K562 (cell line): ENCODE measurements at regions not wholly inside any gene's neighbourhood (a gene's known extent, or its start where the extent isn't known, plus 50 kb on each side); places are given as distances from the start of the nearest gene placed in this dataset.

Experiments used
- ATAC-seq: fragments of 200-7000 bp; cut with Tn5 transposase; 3 replicates; pipeline ENCODE4 v1.9.1; 2020; ENCODE audit warnings: moderate library complexity
- BruUV-seq: library from RNA; stranded (reverse); fragments of 400-500 nt; replicated peaks from 2 replicates; lab custom pipeline; 2021; lab: Mats Ljungman, UMichigan
- CTCF ChIA-PET: fragments of 300-600 bp; formaldehyde crosslinking; extraction: SDS; loops from one replicate; lab custom pipeline; 2021; ENCODE audit warnings: low intra/inter-chr PET ratio; lab: Yijun Ruan, JAX
- POLR2A ChIA-PET: fragments of 300-600, 350-650 bp; sonication (Branson Sonifier 250); formaldehyde crosslinking; extraction: SDS; loops from one replicate; lab custom pipeline; 2021; ENCODE audit warnings: antibody characterized with exemption, inconsistent platforms; lab: Yijun Ruan, JAX
- DNase-seq, 4 experiments: peaks; one replicate each; pipeline versions ENCODE4 v3.0.0 to v3.0.0-alpha.2; 2011 to 2018; ENCODE audit warnings: low spot score in 3 of 4, mixed read lengths in 3 of 4; ENCODE audit errors: extremely low read depth in 1 of 4
- FAIRE-seq: peaks from 2 replicates; lab custom pipeline; 2011; peaks lifted over from hg19 to GRCh38; lab: Jason Lieb, UNC
- H2AFZ ChIP-seq: 2 replicates; pipeline ENCODE4 v1.6.0; 2011; ENCODE audit warnings: low read depth, low read length, control low read depth, inconsistent platforms
- H3K27ac ChIP-seq: fragments of 200-600 bp; 3 replicates; pipeline ENCODE4 v1.8.0; 2011; ENCODE audit warnings: low read depth, mild to moderate bottlenecking, control low read depth, inconsistent platforms, low read length, moderate library complexity, mixed read lengths; ENCODE audit errors: extremely low read depth
- H3K27me3 ChIP-seq, 2 experiments: fragments of 300-600 bp in 1 of 2; 2 replicates in 1 of 2; 3 replicates in 1 of 2; pipeline versions ENCODE4 v1.6.0 to v1.8.0; 2011; ENCODE audit warnings: inconsistent platforms in 2 of 2, low read length in 2 of 2, mild to moderate bottlenecking in 1 of 2, mixed read lengths in 1 of 2, moderate library complexity in 1 of 2; ENCODE audit not compliant: control insufficient read depth in 2 of 2, insufficient read depth in 2 of 2
- H3K36me3 ChIP-seq: fragments of 300-600 bp; 3 replicates; pipeline ENCODE4 v1.8.0; 2011; ENCODE audit warnings: mild to moderate bottlenecking, low read length, inconsistent platforms; ENCODE audit not compliant: control insufficient read depth, insufficient read depth
- H3K4me1 ChIP-seq, 2 experiments: fragments of 200-600 bp in 1 of 2; replicated peaks in 1 of 2; 2 replicates in 1 of 2; 3 replicates in 1 of 2; pipeline versions ENCODE4 v1.5.1 to v1.8.0; 2011; ENCODE audit warnings: inconsistent platforms in 2 of 2, low read length in 2 of 2, mild to moderate bottlenecking in 1 of 2, mixed read lengths in 1 of 2, moderate library complexity in 1 of 2; ENCODE audit not compliant: control insufficient read depth in 2 of 2, insufficient read depth in 2 of 2
- H3K4me2 ChIP-seq: 2 replicates; pipeline ENCODE4 v1.6.1; 2011; ENCODE audit warnings: low read length, control low read depth, inconsistent platforms, mixed read lengths; ENCODE audit not compliant: insufficient read depth
- H3K4me3 ChIP-seq: fragments of 200-600 bp; sonication (generic), shearing (Covaris generic); 2 replicates; pipeline ENCODE4 v1.5.1; 2016; ENCODE audit warnings: control low read depth, inconsistent platforms
- H3K79me2 ChIP-seq: fragments of 200-600 bp; 3 replicates; pipeline ENCODE4 v1.8.0; 2011; ENCODE audit warnings: low read length, inconsistent platforms; ENCODE audit not compliant: control insufficient read depth, insufficient read depth
- H3K9ac ChIP-seq, 2 experiments: 2 replicates each; pipeline versions ENCODE4 v1.6.0 to v1.6.1; 2011; ENCODE audit warnings: low read depth in 2 of 2, low read length in 2 of 2, control low read depth in 1 of 2, inconsistent platforms in 1 of 2, mild to moderate bottlenecking in 1 of 2, mixed read lengths in 1 of 2; ENCODE audit not compliant: insufficient read depth in 1 of 2
- H3K9me1 ChIP-seq: one replicate; pipeline ENCODE4 v1.6.0; 2011; ENCODE audit warnings: inconsistent platforms, mild to moderate bottlenecking, low read length, moderate library complexity; ENCODE audit not compliant: control insufficient read depth, insufficient read depth
- H3K9me3 ChIP-seq: replicated peaks from 2 replicates; pipeline ENCODE4 v1.5.1; 2011; ENCODE audit warnings: low read depth, low read length, inconsistent platforms; ENCODE audit not compliant: control insufficient read depth, insufficient read depth
- H4K20me1 ChIP-seq: replicated peaks from 2 replicates; pipeline ENCODE4 v1.6.1; 2011; ENCODE audit warnings: low read length, inconsistent platforms, mixed read lengths; ENCODE audit not compliant: control insufficient read depth, insufficient read depth
- CBX5 ChIP-seq: IDR thresholded peaks from 2 replicates; pipeline ENCODE4 v1.6.1; 2014; ENCODE audit warnings: low read depth, borderline replicate concordance
- CCNT2 ChIP-seq: IDR thresholded peaks from 2 replicates; pipeline ENCODE4 v1.6.1; 2011; ENCODE audit warnings: borderline replicate concordance, low read depth, mild to moderate bottlenecking, moderate library complexity, mixed read lengths, low read length; ENCODE audit not compliant: insufficient read length; ENCODE audit errors: extremely low read depth
- PCBP1 ChIP-seq: fragments of 200-400 bp; formaldehyde crosslinking; IDR thresholded peaks from 2 replicates; pipeline ENCODE4 v1.6.1; 2018; ENCODE audit warnings: mild to moderate bottlenecking, low read depth, low read length; ENCODE audit not compliant: poor library complexity, severe bottlenecking
- SRSF1 ChIP-seq: fragments of 200-400 bp; formaldehyde crosslinking; IDR thresholded peaks from 2 replicates; pipeline ENCODE4 v1.6.1; 2017; ENCODE audit warnings: mild to moderate bottlenecking, low read depth, low read length, moderate library complexity
- ZNF282 ChIP-seq: sonication (generic); formaldehyde crosslinking; IDR thresholded peaks from 2 replicates; pipeline ENCODE4 v1.8.1; 2023; ENCODE audit warnings: missing genetic modification reagents
- WGBS: fragments of 100-300 bp; shearing (Covaris generic); methylation state at CpG from one replicate; pipeline ENCODE4 v1.1.6; 2016; ENCODE audit warnings: low coverage, mixed read lengths; ENCODE audit not compliant: insufficient coverage; ENCODE audit errors: missing lambda C conversion rate; 5-methylcytosine and 5-hydroxymethylcytosine counted together
- in situ Hi-C: fragments of 300-500 bp; cut with MboI; formaldehyde crosslinking; loops from 4 replicates; pipeline ENCODE4 v1.15.0; 2018; ENCODE audit warnings: inconsistent platforms, mixed read lengths
- intact Hi-C: fragments of 100-400 bp; cut with micrococcal nuclease; formaldehyde crosslinking; loops from 2 replicates; pipeline ENCODE4 v1.14.2; 2022
- TF ChIP-seq, protein P1 (sequence below): sonication (generic); formaldehyde crosslinking; IDR thresholded peaks from 2 replicates; pipeline ENCODE4 v1.8.0; 2022; ENCODE audit warnings: mild to moderate bottlenecking, missing genetic modification reagents

DNA sequence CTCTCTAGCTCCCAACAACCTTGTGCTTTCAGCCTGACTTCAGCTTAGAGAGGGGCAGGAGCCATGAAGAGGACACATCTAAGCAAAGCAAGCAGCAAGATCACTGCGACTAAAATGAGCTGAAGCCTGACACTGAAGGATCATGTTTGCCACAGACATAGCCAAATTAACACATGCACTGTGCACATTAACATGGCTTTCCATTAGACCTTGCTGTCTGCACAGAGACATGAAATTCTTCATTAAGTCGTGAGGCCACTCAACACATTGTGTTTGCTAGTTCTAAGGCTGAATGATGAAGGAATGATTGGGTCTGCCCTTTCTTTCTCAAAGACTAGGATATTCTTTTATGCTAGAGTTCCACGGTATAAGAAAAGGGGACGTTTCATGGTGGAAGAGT, 558.3 kb upstream of the PSMD7 start (continued):
- TF ChIP-seq, protein P1, sequence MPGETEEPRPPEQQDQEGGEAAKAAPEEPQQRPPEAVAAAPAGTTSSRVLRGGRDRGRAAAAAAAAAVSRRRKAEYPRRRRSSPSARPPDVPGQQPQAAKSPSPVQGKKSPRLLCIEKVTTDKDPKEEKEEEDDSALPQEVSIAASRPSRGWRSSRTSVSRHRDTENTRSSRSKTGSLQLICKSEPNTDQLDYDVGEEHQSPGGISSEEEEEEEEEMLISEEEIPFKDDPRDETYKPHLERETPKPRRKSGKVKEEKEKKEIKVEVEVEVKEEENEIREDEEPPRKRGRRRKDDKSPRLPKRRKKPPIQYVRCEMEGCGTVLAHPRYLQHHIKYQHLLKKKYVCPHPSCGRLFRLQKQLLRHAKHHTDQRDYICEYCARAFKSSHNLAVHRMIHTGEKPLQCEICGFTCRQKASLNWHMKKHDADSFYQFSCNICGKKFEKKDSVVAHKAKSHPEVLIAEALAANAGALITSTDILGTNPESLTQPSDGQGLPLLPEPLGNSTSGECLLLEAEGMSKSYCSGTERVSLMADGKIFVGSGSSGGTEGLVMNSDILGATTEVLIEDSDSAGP (CRISPR knock-in tag), result no peak
- no peak for TF ChIP-seq CCNT2
- no peak for TF ChIP-seq PCBP1
- no peak for TF ChIP-seq CBX5
- TF ChIP-seq, all 486 proteins: peak for 0

DNA sequence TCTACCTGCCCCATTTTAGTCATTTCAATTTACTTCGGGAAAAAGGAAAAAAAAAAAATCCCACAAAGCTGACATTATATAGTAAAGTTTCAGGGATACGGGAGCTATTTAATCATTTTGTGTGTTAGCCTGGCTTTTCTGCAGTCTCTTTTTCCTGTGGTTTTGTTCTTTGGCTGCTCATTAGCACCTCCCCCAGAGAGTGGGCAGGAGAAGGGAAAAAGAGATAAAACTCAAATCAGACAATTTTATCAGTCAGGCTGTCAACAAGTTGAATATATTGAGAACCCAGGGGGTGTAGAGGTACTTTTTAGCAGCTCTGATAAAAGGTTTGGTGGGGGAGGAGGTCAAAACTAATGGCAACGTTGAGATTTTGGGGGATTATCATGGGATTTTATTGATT, 559.0 kb upstream of the PSMD7 start:
- H4K20me1 ChIP-seq, result no peaks in the 10 kb centered on the region
- H3K9ac ChIP-seq, result no peak overlapping the region
- POLR2A ChIA-PET, result interaction anchor here (0.6 kb wide), 1 partner anchor 50 kb away, joined by 3 read pairs; no protein-coding TSS in a partner anchor
- H3K27me3 ChIP-seq, result no peaks in the 10 kb centered on the region
- no peaks in the 10 kb centered on the region for H3K9me1 ChIP-seq
- no peaks in the 10 kb centered on the region for H3K36me3 ChIP-seq
- no peaks in the 10 kb centered on the region for H3K79me2 ChIP-seq
- TF ChIP-seq, protein P1 (CRISPR knock-in tag), result no peak
- TF ChIP-seq ZNF282 (CRISPR knock-in tag), result no peak
- TF ChIP-seq SRSF1, result no peak
- TF ChIP-seq, all 486 proteins: peak for 0
- no peaks in the 10 kb centered on the region for H3K4me1 ChIP-seq
- DNase-seq (no peak), ATAC-seq (no peak), FAIRE-seq (no peak)
- H3K4me3 ChIP-seq, result no peak overlapping the region
- H2AFZ ChIP-seq, result no peak overlapping the region
- H3K4me2 ChIP-seq, result no peak overlapping the region
- no peak overlapping the region for H3K27ac ChIP-seq
- 0% methylated on average over 3 of the region's 3 CpGs for WGBS
- intact Hi-C loops, result no loop called here
- CTCF ChIA-PET, result no interaction called here
- in situ Hi-C loops, result no loop called here
- no peaks in the 10 kb centered on the region for H3K9me3 ChIP-seq
- BruUV-seq, result no TSS peak
